HEK293 (cell line): ENCODE measurements at regions not wholly inside any gene's neighbourhood (a gene's known extent, or its start where the extent isn't known, plus 50 kb on each side); places are given as distances from the start of the nearest gene placed in this dataset.

Experiments
- CTCF ChIA-PET: fragments of 350-600 bp; formaldehyde crosslinking; extraction: SDS; loops from one replicate; lab custom pipeline; 2021; ENCODE audit warnings: antibody characterized with exemption; lab: Yijun Ruan, JAX
- POLR2A ChIA-PET: fragments of 300-600 bp; formaldehyde crosslinking; extraction: SDS; loops from one replicate; lab custom pipeline; 2020; ENCODE audit warnings: antibody characterized with exemption, inconsistent platforms; lab: Yijun Ruan, JAX
- H3K27ac ChIP-seq: fragments of 200-500 bp; sonication (Bioruptor generic); 2 replicates; pipeline ENCODE4 v1.5.1; 2014; ENCODE audit warnings: low read depth, low read length, control low read depth, inconsistent platforms; ENCODE audit errors: extremely low read depth
- H3K36me3 ChIP-seq, 2 experiments: fragments of 200-500 bp in 1 of 2; sonication (Bioruptor generic) in 1 of 2; 1 replicate in 1 of 2; 2 replicates in 1 of 2; pipeline ENCODE4 v1.5.1; 2014 to 2017; ENCODE audit warnings: inconsistent platforms in 2 of 2, low read length in 2 of 2; ENCODE audit not compliant: control insufficient read depth in 2 of 2, insufficient read depth in 1 of 2
- H3K4me1 ChIP-seq: fragments of 200-500 bp; sonication (Bioruptor generic); 2 replicates; pipeline ENCODE4 v1.5.1; 2014; ENCODE audit warnings: mild to moderate bottlenecking, low read length, inconsistent platforms; ENCODE audit not compliant: control insufficient read depth, insufficient read depth
- H3K4me3 ChIP-seq: 2 replicates; pipeline ENCODE4 v1.5.1; 2011; ENCODE audit warnings: low read depth, mild to moderate bottlenecking, control low read depth, low read length, moderate library complexity
- H3K9me3 ChIP-seq: fragments of 200-500 bp; sonication (Bioruptor generic); 2 replicates; pipeline ENCODE4 v1.5.1; 2014; ENCODE audit warnings: low read depth, low read length, inconsistent platforms; ENCODE audit not compliant: control insufficient read depth, insufficient read depth
- FEZF1 ChIP-seq: fragments of 450-650 bp; formaldehyde crosslinking; IDR thresholded peaks from 2 replicates; pipeline ENCODE4 v1.5.1; 2016; ENCODE audit warnings: missing biosample characterization, missing genetic modification characterization
- INSM2 ChIP-seq: fragments of 450-650 bp; formaldehyde crosslinking; IDR thresholded peaks from 2 replicates; pipeline ENCODE4 v1.5.1; 2016; ENCODE audit warnings: missing biosample characterization, missing genetic modification characterization
- KLF7 ChIP-seq: fragments of 450-650 bp; formaldehyde crosslinking; IDR thresholded peaks from 2 replicates; pipeline ENCODE4 v1.5.1; 2016; ENCODE audit warnings: missing biosample characterization, missing genetic modification characterization, borderline replicate concordance
- MEIS1 ChIP-seq: sonication (generic); formaldehyde crosslinking; IDR thresholded peaks from 2 replicates; pipeline ENCODE4 v1.8.1; 2022; ENCODE audit warnings: missing genetic modification reagents, mild to moderate bottlenecking, borderline replicate concordance
- PBX3 ChIP-seq: sonication (generic); formaldehyde crosslinking; IDR thresholded peaks from 2 replicates; pipeline ENCODE4 v1.8.1; 2022; ENCODE audit warnings: mild to moderate bottlenecking, moderate library complexity, missing genetic modification reagents
- PRDM4 ChIP-seq: fragments of 450-650 bp; formaldehyde crosslinking; IDR thresholded peaks from 2 replicates; pipeline ENCODE4 v1.5.1; 2017; ENCODE audit warnings: missing biosample characterization, missing genetic modification characterization
- RBAK ChIP-seq: fragments of 450-650 bp; formaldehyde crosslinking; IDR thresholded peaks from 2 replicates; pipeline ENCODE4 v1.5.1; 2016; ENCODE audit warnings: missing biosample characterization, missing genetic modification characterization
- SETDB1 ChIP-seq: IDR thresholded peaks from one replicate; pipeline ENCODE4 v1.6.1; 2017; ENCODE audit warnings: mild to moderate bottlenecking, low read length, moderate library complexity, mixed read lengths; ENCODE audit not compliant: insufficient read length
- ZBTB20 ChIP-seq: fragments of 450-650 bp; formaldehyde crosslinking; IDR thresholded peaks from 2 replicates; pipeline ENCODE4 v1.5.1; 2016; ENCODE audit warnings: missing biosample characterization, missing genetic modification characterization
- ZNF10 ChIP-seq: fragments of 450-650 bp; formaldehyde crosslinking; IDR thresholded peaks from 2 replicates; pipeline ENCODE4 v1.5.1; 2017; ENCODE audit warnings: missing biosample characterization, missing genetic modification characterization
- ZNF121 ChIP-seq: fragments of 450-650 bp; formaldehyde crosslinking; IDR thresholded peaks from 2 replicates; pipeline ENCODE4 v1.5.1; 2016; ENCODE audit warnings: missing biosample characterization, missing genetic modification characterization
- ZNF18 ChIP-seq: fragments of 450-650 bp; formaldehyde crosslinking; IDR thresholded peaks from 2 replicates; pipeline ENCODE4 v1.5.1; 2016; ENCODE audit warnings: missing biosample characterization, missing genetic modification characterization
- ZNF19 ChIP-seq: fragments of 450-650 bp; formaldehyde crosslinking; IDR thresholded peaks from 2 replicates; pipeline ENCODE4; 2016; ENCODE audit warnings: missing biosample characterization, missing genetic modification characterization, low read depth
- ZNF24 ChIP-seq: fragments of 450-650 bp; formaldehyde crosslinking; IDR thresholded peaks from 2 replicates; pipeline ENCODE4 v1.5.1; 2016; ENCODE audit warnings: missing biosample characterization, missing genetic modification characterization
- ZNF274 ChIP-seq, 2 experiments: fragments of 200-500 bp in 1 of 2; fragments of 450-650 bp in 1 of 2; sonication (Bioruptor generic) in 1 of 2; formaldehyde crosslinking in 1 of 2; IDR thresholded peaks; 2 replicates each; pipeline versions ENCODE4 v1.5.1 to v1.6.1; 2014 to 2016; ENCODE audit warnings: borderline replicate concordance in 1 of 2, inconsistent platforms in 1 of 2, low read length in 1 of 2, missing biosample characterization in 1 of 2, missing genetic modification characterization in 1 of 2
- ZNF48 ChIP-seq: fragments of 450-650 bp; formaldehyde crosslinking; IDR thresholded peaks from 2 replicates; pipeline ENCODE4 v1.5.1; 2016; ENCODE audit warnings: missing biosample characterization, missing genetic modification characterization
- ZNF555 ChIP-seq: fragments of 450-650 bp; formaldehyde crosslinking; conservative IDR thresholded peaks from 2 replicates; pipeline ENCODE4 v1.5.1; 2017; ENCODE audit warnings: missing biosample characterization, mild to moderate bottlenecking, missing genetic modification characterization, inconsistent platforms
- ZNF561 ChIP-seq: fragments of 450-650 bp; IDR thresholded peaks from 2 replicates; pipeline ENCODE4 v1.5.1; 2018; ENCODE audit warnings: missing biosample characterization, missing genetic modification characterization, borderline replicate concordance
- ZNF600 ChIP-seq: fragments of 450-650 bp; formaldehyde crosslinking; IDR thresholded peaks from 2 replicates; pipeline ENCODE4 v1.5.1; 2016; ENCODE audit warnings: missing biosample characterization, missing genetic modification characterization
- ZNF626 ChIP-seq: fragments of 450-650 bp; sonication (Bioruptor Pico); formaldehyde crosslinking; IDR thresholded peaks from 2 replicates; pipeline ENCODE4 v1.5.1; 2018; ENCODE audit warnings: missing biosample characterization, missing genetic modification characterization, inconsistent platforms
- ZNF654 ChIP-seq: fragments of 450-650 bp; formaldehyde crosslinking; IDR thresholded peaks from 2 replicates; pipeline ENCODE4 v1.5.1; 2016; ENCODE audit warnings: low read depth, missing biosample characterization, missing genetic modification characterization
- ZNF768 ChIP-seq: fragments of 450-650 bp; formaldehyde crosslinking; IDR thresholded peaks from 2 replicates; pipeline ENCODE4 v1.5.1; 2018; ENCODE audit warnings: missing biosample characterization, mild to moderate bottlenecking, missing genetic modification characterization
- ZNF785 ChIP-seq: fragments of 450-650 bp; formaldehyde crosslinking; IDR thresholded peaks from 2 replicates; pipeline ENCODE4 v1.5.1; 2016; ENCODE audit warnings: missing biosample characterization, missing genetic modification characterization
- ZNF791 ChIP-seq: fragments of 450-650 bp; formaldehyde crosslinking; IDR thresholded peaks from 2 replicates; pipeline ENCODE4 v1.5.1; 2016; ENCODE audit warnings: missing biosample characterization, missing genetic modification characterization

- no peak for TF ChIP-seq PBX3
- TF ChIP-seq FEZF1: no peak
- no peak for TF ChIP-seq PRDM4 (tag by site-specific recombination)
- no peak for TF ChIP-seq ZNF561
- no peak for TF ChIP-seq ZNF600 (tag by site-specific recombination)
Observed at GRCh38 chr20:59448196-59448595, 147.8 kb downstream of the EDN3 start (continued).

- Histone ChIP-seq H3K4me1 (no peaks in the 10 kb centered on the region), H3K9me3 (no peaks in the 10 kb centered on the region), H3K36me3 (no peaks in the 10 kb centered on the region), H3K27ac (no peak overlapping the region), H3K4me3 (no peak overlapping the region)
- ChIA-PET CTCF (interaction anchor here (0.9 kb wide), 1 partner anchor 361 kb away, joined by 3 read pairs; no protein-coding TSS in a partner anchor), POLR2A (no interaction called here)
- TF ChIP-seq ZNF24 (tag by site-specific recombination) (no peak), ZNF768 (tag by site-specific recombination) (no peak), ZNF555 (tag by site-specific recombination) (no peak), SETDB1 (no peak), ZNF785 (tag by site-specific recombination) (no peak), ZNF791 (tag by site-specific recombination) (no peak), ZBTB20 (no peak), ZNF654 (no peak), KLF7 (tag by site-specific recombination) (no peak), ZNF121 (tag by site-specific recombination) (no peak), ZNF48 (tag by site-specific recombination) (no peak), INSM2 (tag by site-specific recombination) (no peak), ZNF18 (tag by site-specific recombination) (no peak), ZNF10 (tag by site-specific recombination) (no peak), ZNF19 (tag by site-specific recombination) (no peak), ZNF626 (tag by site-specific recombination) (no peak), ZNF274 (IDR thresholded peaks at IDR 0.05; ENCODE audit: low read length) (no peak), ZNF274 (tag by site-specific recombination; IDR thresholded peaks at IDR 0.05; ENCODE audit: borderline replicate concordance) (no peak), RBAK (tag by site-specific recombination) (no peak), MEIS1 (CRISPR knock-in tag) (no peak)
Observed at GRCh38 chr20:59448851-59449444, 148.5 kb downstream of the EDN3 start.
